BJ (cell line): ENCODE measurements at regions not wholly inside any gene's neighbourhood (a gene's known extent, or its start where the extent isn't known, plus 50 kb on each side); places are given as distances from the start of the nearest gene placed in this dataset.

Source experiments
- CTCF ChIA-PET: fragments of 350-600 bp; formaldehyde crosslinking; extraction: SDS; loops from one replicate; lab custom pipeline; 2021; ENCODE audit warnings: antibody characterized with exemption, inconsistent platforms; lab: Yijun Ruan, JAX
- POLR2A ChIA-PET: fragments of 300-600 bp; sonication (Branson Sonifier 250); formaldehyde crosslinking; extraction: SDS; loops from one replicate; lab custom pipeline; 2021; ENCODE audit warnings: antibody characterized with exemption; lab: Charles Lee
- DNase-seq: peaks from one replicate; pipeline ENCODE4 v3.0.0-alpha.2; 2011; ENCODE audit warnings: low read depth
- H3K27me3 ChIP-seq: 2 replicates; pipeline ENCODE4 v1.6.0; 2011; ENCODE audit warnings: low read length; ENCODE audit not compliant: control insufficient read depth, insufficient read depth
- H3K36me3 ChIP-seq: 2 replicates; pipeline ENCODE4 v1.5.1; 2011; ENCODE audit warnings: low read length; ENCODE audit not compliant: control insufficient read depth, insufficient read depth
- H3K4me3 ChIP-seq: 2 replicates; pipeline ENCODE4 v1.5.1; 2011; ENCODE audit warnings: low read depth, mild to moderate bottlenecking, control low read depth, low read length
- CTCF ChIP-seq: IDR thresholded peaks from 2 replicates; pipeline ENCODE4 v1.5.1; 2011; ENCODE audit warnings: low read depth, mild to moderate bottlenecking, control low read depth, inconsistent platforms, low read length, moderate library complexity; ENCODE audit not compliant: insufficient read depth

GRCh38 chr1:239943761-239944160 lies 147.9 kb upstream of the FMN2 start:
- no peak for TF ChIP-seq CTCF

DNA sequence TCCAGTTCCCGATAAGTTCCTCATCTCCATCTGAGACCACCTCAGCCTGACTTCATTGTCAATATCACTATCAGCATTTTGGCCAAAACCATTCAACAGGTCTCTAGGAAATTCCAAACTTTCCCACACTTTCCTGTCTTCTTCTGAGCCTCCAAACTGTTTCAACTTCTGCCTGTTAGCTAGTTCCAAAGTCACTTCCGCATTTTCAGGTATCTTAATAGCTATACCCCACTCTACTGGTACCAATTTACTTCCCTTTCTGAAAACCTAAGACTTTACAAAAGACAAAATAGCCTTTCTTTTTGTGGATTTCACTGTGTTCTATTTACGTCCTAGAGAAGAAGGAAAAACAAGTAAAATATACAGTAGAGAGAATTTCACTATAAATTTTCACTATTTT lies 147.0 kb upstream of the FMN2 start:
- no peaks in the 10 kb centered on the region for H3K36me3 ChIP-seq
- DNase-seq, result no peak
- H3K27me3 ChIP-seq, result no peaks in the 10 kb centered on the region
- POLR2A ChIA-PET, result no interaction called here
- no peak for TF ChIP-seq CTCF
- CTCF ChIA-PET, result no interaction called here
- H3K4me3 ChIP-seq, result no peak overlapping the region

More at GRCh38 chr1:239943761-239944160, 147.9 kb upstream of the FMN2 start:
- CTCF ChIA-PET, result no interaction called here
- POLR2A ChIA-PET, result no interaction called here
- no peak overlapping the region for H3K4me3 ChIP-seq
- no peaks in the 10 kb centered on the region for H3K36me3 ChIP-seq
- no peaks in the 10 kb centered on the region for H3K27me3 ChIP-seq
- no peak for DNase-seq

DNA sequence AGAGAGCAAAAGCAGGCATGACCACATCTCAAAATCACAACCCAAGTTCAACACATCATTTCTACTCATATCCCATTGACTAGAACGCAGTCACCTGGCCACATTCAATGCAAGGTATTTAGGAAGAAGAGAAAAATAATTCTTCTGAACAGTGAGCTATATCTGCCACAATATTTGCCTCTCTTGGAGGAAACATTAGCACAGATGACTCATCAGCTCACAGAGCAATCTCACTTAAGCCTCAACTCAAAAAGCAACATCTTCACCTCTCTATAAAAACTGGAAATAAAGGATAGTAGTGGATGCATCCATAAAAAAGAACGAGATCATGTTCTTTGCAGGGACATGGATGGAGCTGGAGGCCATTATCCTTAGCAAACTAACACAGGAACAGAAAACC lies 143.9 kb upstream of the FMN2 start:
- no peak for DNase-seq
- TF ChIP-seq CTCF, result no peak
- CTCF ChIA-PET, result interaction anchor here (1.5 to 8.3 kb wide), 3 partner anchors 9 to 38 kb away, joined by 4 to 146 read pairs (median 4); no protein-coding TSS in a partner anchor
- no peaks in the 10 kb centered on the region for H3K36me3 ChIP-seq
- POLR2A ChIA-PET, result no interaction called here
- no peaks in the 10 kb centered on the region for H3K27me3 ChIP-seq
- no peak overlapping the region for H3K4me3 ChIP-seq

DNA sequence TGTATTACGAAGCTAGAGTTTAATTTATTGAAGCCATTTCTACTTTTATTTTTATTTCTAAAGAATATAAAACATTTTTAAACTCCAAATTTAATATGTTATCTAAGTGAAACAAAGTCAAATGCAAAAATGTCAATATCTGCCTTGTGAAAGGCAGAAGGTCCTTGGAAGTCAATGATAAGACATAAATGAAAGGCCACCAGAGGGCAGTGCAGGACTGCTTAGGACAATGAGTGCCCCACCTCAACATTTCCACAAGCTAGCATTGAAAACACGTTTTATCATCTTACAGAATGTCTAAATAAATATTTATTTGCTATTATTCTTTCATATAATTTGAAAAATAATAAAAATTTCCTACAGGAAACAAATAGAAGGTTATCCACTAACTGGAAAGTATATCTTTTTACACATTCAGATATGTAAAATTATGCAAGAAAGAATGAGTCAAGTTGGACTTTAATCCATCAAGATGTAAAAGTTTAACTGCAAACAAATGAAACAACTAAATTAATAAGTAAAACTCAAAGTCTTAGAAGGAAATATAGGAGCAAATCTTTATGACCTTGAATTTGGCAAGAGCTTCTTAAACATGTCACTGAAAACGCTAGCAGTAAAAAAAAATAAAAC lies 140.1 kb upstream of the FMN2 start:
- Histone ChIP-seq H3K4me3 (no peak overlapping the region), H3K27me3 (no peaks in the 10 kb centered on the region; the same call in 1 of the 2 replicates), H3K36me3 (no peaks in the 10 kb centered on the region)
- POLR2A ChIA-PET, result no interaction called here
- DNase-seq, result no peak
- TF ChIP-seq CTCF, result peak; percentile 71
- CTCF ChIA-PET, result interaction anchor here (0.7 to 8.3 kb wide), 16 partner anchors 10 to 741 kb away, joined by 3 to 146 read pairs (median 6); no protein-coding TSS in a partner anchor

DNA sequence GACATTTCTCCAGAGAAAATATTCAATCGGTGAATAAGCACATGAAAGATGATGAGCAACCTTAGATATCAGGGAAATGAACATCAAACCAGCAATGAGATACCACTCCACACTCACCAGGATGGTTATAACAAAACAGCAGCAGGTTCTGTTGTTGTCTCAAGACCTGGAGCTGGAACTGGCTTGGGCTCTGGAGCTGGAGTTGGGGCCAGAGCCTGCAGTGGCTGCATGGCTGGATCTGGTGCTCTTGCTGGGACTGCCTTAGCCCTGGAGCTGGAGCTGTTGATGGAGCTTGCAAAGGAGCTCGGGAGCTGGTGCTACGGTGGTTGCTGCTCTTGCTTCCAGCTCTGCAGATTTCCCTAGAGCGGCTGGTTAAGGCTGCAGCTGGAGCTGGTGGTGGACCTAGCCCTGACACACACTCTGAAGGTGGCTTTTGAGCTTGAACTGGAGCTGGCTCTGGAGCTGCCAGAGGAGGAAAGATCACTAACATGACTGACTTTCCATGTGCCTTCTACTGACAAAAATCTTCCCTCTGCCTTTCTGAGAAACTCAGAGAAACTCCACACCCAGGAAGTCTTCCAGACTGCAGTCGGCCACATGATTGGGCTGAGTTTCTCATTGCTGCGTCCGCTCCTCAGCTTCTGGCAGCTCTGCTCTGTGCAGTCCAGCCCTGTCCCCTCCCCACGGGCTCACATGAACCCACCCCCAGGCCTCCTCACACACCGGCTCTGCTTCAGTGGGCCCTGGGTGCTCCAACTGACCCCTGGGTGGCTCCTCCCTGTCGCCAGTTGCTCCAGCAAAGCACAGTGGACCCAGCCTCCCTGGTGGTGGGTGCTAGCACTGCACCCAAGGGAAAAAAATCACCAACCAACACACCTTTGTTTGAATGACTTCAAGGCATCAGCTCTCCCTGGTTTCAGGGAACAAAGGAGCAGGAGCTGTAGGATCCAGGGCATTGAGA lies 139.1 kb upstream of the FMN2 start:
- peaks cover under 1% of the 10 kb centered on the region for H3K27me3 ChIP-seq
- peak; percentile 68 for TF ChIP-seq CTCF
- no peak overlapping the region for H3K4me3 ChIP-seq
- no peak for DNase-seq
- H3K36me3 ChIP-seq, result no peaks in the 10 kb centered on the region
- CTCF ChIA-PET, result interaction anchor here (0.6 to 8.3 kb wide), 13 partner anchors 9 to 250 kb away, joined by 3 to 146 read pairs (median 9); no protein-coding TSS in a partner anchor
- POLR2A ChIA-PET, result no interaction called here
